D721Med (cell line): ENCODE measurements at regions not wholly inside any gene's neighbourhood (a gene's known extent, or its start where the extent isn't known, plus 50 kb on each side); places are given as distances from the start of the nearest gene placed in this dataset.
"Not testable (repeated sequence)": the region's sequence is repeated elsewhere in the genome, so short reads cannot be mapped to it uniquely, and the experiment has no call there.

Experiments
- DNase-seq: peaks from one replicate; pipeline ENCODE4 v3.0.0; 2011; ENCODE audit warnings: low spot score; ENCODE audit not compliant: insufficient read length
- FAIRE-seq: peaks from 2 replicates; lab custom pipeline; 2011; peaks lifted over from hg19 to GRCh38; lab: Jason Lieb, UNC
- TF ChIP-seq, protein P1 (sequence below): IDR thresholded peaks from 2 replicates; pipeline ENCODE4 v1.5.1; 2012; ENCODE audit warnings: mild to moderate bottlenecking, control low read depth; ENCODE audit not compliant: insufficient read depth; ENCODE audit errors: missing control alignments

DNA sequence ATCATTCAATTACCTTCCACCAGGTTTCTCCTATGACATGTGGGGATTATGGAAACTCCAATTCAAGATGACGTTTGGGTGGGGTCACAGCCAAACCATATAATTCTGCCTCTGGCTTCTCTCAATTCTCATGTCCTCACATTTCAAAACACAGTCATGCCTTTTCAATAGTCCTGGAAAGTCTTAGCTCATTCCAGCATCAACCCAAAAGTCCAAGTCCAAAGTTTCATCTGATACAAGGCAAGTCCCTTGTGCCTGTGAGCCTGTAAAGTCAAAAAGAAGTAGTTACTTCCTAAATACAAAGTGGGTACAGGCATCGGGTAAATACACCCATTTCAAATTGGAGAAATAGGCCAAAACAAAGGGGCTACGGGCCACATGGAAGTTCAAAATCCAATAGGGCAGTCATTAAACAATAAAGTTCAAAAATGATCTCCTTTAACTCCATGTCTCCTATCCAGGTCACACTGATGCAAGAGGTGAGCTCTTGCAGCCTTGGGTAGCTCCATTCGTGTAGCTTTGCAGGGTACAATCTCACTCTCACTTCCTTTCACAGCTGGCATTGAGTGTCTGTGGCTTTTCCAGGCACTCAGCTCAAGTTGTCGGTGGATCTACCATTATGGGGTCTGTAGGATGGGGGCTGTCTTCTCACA, 112.9 kb downstream of the FCRL5 start:
- FAIRE-seq, result no peak
- no peak for DNase-seq
- TF ChIP-seq, protein P1, sequence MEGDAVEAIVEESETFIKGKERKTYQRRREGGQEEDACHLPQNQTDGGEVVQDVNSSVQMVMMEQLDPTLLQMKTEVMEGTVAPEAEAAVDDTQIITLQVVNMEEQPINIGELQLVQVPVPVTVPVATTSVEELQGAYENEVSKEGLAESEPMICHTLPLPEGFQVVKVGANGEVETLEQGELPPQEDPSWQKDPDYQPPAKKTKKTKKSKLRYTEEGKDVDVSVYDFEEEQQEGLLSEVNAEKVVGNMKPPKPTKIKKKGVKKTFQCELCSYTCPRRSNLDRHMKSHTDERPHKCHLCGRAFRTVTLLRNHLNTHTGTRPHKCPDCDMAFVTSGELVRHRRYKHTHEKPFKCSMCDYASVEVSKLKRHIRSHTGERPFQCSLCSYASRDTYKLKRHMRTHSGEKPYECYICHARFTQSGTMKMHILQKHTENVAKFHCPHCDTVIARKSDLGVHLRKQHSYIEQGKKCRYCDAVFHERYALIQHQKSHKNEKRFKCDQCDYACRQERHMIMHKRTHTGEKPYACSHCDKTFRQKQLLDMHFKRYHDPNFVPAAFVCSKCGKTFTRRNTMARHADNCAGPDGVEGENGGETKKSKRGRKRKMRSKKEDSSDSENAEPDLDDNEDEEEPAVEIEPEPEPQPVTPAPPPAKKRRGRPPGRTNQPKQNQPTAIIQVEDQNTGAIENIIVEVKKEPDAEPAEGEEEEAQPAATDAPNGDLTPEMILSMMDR, result no peak

DNA sequence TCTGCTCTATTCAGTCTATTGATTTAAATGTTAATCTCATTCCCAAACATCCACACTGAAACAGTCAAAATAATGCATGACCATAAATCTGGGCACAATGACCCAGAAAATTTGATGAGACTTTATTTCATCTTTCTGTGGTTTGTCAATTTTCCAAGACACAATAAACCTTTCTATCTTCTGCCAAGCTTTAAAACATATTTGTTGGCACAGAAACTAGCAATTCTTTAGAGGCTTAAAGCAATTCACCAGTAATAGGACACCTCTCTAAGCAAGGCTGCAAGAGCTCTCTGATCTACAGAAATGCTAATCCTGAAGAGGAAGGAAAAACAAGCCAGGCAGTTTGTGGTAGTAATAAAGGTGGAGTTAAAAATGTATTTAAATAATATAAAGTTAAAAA, 113.7 kb downstream of the FCRL5 start:
- TF ChIP-seq, protein P1, result no peak
- DNase-seq, result no peak
- no peak for FAIRE-seq

DNA sequence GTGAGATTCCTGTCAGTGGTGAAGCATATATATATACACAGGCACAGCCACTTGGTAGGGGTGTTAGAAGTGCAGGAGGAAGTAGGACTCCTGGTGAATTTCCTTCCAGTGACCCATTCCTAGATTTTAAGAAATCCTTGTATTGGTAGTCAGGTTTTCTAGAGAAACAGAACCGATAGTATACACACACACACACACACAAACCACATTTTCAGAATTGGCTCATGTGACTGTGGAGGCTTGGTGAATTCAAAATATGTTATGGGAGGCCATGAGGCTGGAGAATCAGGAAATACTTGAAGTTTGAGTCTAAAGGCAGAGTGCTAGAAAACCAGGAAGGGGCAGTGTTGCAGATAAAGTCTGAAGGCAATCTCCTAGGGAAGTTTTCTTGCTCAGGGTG, 114.2 kb downstream of the FCRL5 start:
- TF ChIP-seq, protein P1, result no peak
- FAIRE-seq, result no peak
- DNase-seq, result no peak

DNA sequence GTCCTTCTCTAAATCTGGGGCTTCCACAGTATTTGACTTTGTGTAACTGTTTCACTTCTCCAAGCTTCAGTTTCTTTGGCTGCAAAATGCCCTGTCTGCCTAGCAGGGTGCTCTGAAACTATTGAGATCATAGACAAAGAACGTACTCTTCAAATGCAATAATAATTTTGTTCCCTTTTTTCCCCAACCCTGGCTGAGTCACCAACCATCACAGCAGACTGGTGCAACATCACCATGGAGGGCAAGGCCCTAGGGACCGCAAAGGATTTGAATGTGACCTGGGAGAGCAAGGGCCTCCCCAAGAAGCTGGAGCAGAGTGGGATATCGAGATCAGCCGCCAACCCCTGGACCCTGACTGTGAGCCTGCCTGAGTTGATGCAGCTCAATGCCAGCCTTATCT, 115.0 kb downstream of the FCRL5 start:
- no peak for DNase-seq
- TF ChIP-seq, protein P1, result no peak
- FAIRE-seq, result no peak

DNA sequence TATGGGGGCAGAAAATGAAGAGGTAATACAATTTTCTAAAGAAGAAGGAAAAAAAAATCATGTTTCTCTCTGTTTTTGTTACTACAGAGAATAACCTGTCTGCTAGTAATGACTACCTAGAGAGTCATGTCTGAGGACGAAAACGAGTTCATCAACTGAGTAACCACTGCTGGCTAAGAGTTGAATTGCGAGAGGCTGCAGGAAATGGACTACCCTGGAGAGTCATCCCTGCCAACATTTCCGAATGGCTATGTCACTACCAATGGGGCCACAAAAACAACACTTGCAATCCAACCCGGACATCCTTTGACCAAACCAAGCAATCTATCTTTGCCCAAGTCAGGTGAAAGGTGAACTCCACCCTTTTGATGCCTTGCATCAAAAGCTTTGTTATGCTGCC, 120.6 kb downstream of the FCRL5 start:
- DNase-seq (no peak), FAIRE-seq (no peak)
- TF ChIP-seq, protein P1, result no peak

DNA sequence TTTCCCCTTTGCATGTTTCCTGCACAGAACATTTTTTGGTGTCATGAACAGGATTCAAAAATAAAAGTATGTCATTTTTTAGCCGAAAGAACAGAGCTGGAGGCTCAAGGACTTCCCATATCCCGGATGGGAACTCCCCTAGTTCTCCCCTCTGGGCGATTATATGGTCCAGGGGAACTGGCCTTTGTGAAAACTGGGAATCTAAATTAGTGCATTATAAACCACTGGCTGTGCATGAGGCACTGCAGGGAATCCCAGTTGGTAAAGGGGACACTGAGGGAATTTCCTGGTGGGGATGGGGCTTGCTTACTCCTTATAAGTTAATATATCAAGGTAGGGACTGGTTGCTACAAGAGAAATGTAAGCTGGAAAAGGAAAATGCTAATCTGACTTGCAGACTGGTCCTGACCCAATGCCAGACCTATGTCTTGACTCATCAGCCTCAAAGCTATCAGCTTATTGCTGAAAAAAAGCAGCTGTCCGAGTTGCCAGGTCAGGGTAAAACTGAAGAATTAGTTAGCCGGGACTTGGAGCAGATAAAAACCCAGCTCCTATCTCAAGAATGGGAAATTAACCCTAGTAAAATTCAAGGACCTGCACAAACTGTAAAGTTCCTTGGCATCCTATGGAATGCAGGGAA, 122.6 kb downstream of the FCRL5 start:
- no peak for DNase-seq
- TF ChIP-seq, protein P1, result no peak
- FAIRE-seq, result no peak

DNA sequence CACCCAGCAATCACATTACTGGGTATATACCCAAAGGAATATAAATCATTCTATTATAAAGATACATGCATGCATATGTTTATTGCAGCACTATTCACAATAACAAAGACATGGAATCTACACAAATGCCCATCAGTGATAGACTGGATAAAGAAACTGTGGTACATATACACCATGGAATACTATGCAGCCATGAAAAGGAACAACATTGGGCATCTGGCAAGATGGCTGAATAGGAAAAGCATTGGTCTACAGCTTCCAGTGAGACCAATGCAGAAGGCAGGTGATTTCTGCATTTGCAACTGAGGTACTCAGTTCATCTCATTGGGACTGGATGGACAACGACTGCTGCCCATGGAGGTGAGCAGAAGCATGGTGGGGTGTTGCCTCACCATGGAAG, 128.6 kb downstream of the FCRL5 start:
- not testable (repeated sequence) for FAIRE-seq, DNase-seq
